Skeletal muscle satellite cell (primary cell): ENCODE measurements at regions not wholly inside any gene's neighbourhood (a gene's known extent, or its start where the extent isn't known, plus 50 kb on each side); places are given as distances from the start of the nearest gene placed in this dataset.
"Not testable (repeated sequence)": the region's sequence is repeated elsewhere in the genome, so short reads cannot be mapped to it uniquely, and the experiment has no call there.

Source experiments
- H3K27me3 ChIP-seq: 2 replicates; pipeline ENCODE4 v1.7.0; 2013; ENCODE audit warnings: low read length; ENCODE audit not compliant: control insufficient read depth, insufficient read depth
- H3K36me3 ChIP-seq: 2 replicates; pipeline ENCODE4 v1.7.0; 2013; ENCODE audit warnings: mild to moderate bottlenecking, control low read depth, low read length; ENCODE audit not compliant: insufficient read depth
- H3K4me1 ChIP-seq: 2 replicates; pipeline ENCODE4 v1.7.0; 2013; ENCODE audit warnings: low read length; ENCODE audit not compliant: control insufficient read depth, insufficient read depth
- H3K4me2 ChIP-seq: 2 replicates; pipeline ENCODE4 v1.7.0; 2013; ENCODE audit warnings: mild to moderate bottlenecking, low read length
- H3K4me3 ChIP-seq: 2 replicates; pipeline ENCODE4 v1.7.0; 2013; ENCODE audit warnings: low read length
- H3K9ac ChIP-seq: 2 replicates; pipeline ENCODE4 v1.7.0; 2013; ENCODE audit warnings: mild to moderate bottlenecking, low read depth, low read length, moderate library complexity
- H3K9me3 ChIP-seq: replicated peaks from 2 replicates; pipeline ENCODE4 v1.7.0; 2013; ENCODE audit warnings: mild to moderate bottlenecking, control low read depth, low read length

DNA sequence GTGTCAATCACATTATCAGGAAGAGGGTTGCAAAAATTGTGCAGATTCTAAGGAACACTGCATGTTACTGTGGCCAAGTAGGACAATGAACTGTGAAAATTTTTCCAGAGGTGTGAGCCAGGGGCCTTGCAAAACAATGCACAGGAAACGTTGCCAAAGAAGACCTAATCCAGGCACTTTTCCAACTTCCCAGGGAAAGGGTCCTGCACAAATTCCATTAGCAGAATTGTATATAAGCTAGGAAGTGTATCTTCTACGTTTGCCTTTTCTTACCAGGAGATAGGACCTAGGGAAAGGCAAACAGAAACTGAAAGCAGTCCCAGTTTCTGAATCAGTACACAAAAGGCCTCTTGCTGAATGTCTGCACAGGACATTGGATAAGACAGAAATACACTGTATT is 1888.3 kb upstream of the CELF4 start:
- Histone ChIP-seq H3K9me3 (no peaks in the 10 kb centered on the region), H3K9ac (peak overlapping the region; percentile 34), H3K36me3 (no peaks in the 10 kb centered on the region), H3K27me3 (no peaks in the 10 kb centered on the region), H3K4me3 (peak overlapping the region; percentile 48), H3K4me2 (peak overlapping the region; percentile 74), H3K4me1 (peaks cover 29% of the 10 kb centered on the region)

DNA sequence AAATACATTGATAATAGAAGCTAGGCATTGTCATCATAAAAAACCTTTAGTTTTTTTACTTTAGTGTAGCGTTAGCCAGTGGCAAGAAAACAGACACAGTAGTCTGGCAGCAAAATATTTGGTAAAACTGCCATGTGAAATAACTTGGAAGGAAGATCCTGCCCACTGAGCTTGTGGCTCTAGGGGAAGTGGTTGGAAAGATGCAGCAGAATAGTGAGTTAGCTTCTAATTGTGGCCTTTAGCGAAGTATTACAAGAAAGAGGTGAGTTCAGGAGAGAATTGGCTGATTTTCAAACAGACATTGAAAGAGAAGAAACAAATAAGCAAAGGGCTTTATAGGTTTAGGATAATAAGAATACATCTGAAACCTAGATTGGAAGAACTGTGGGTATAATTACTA is 1887.8 kb upstream of the CELF4 start:
- H3K9me3 ChIP-seq, result no peaks in the 10 kb centered on the region
- no peaks in the 10 kb centered on the region for H3K36me3 ChIP-seq
- no peaks in the 10 kb centered on the region for H3K27me3 ChIP-seq
- H3K9ac ChIP-seq, result no peak overlapping the region
- no peak overlapping the region for H3K4me2 ChIP-seq
- no peak overlapping the region for H3K4me3 ChIP-seq
- H3K4me1 ChIP-seq, result peaks cover 31% of the 10 kb centered on the region

DNA sequence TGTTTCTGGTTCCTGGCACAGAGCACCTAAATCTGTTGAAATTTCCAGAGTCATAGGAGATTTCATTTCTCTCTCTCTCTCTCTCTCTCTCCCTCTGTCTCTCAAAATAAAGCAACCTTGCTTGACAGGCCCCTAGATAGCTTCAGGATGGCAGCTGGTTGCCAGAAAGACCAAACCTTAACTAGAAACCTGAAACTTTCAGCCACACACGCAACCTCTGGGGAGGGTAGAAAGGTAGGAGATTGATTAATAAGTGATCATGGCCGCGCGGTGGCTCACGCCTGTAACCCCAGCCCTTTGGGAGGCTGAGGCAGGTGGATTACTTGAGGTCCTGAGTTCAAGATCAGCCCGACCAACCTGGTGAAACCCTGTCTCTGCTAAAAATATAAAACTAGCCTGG is 1885.4 kb upstream of the CELF4 start:
- Histone ChIP-seq H3K9ac (no peak overlapping the region), H3K9me3 (no peaks in the 10 kb centered on the region), H3K4me1 (peaks cover 31% of the 10 kb centered on the region), H3K36me3 (no peaks in the 10 kb centered on the region), H3K4me3 (no peak overlapping the region), H3K27me3 (no peaks in the 10 kb centered on the region), H3K4me2 (no peak overlapping the region)

DNA sequence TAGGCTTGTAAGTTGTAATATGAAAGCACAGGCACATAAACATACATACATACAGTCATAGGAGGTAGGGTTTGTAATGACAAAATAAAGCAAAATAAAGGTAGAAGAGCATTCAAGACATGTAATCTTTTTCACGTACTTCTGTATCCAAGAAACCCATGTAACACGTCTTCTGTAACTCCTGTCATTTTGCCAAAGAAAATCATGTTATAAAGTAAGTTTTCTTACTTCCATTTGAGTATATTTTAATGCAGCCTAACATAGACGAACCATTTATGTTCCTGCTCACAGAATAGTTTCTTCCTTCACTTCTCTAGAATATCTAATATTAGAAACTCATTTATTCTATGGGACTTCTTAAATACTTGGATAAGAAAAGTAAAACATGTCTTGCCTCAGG is 1884.0 kb upstream of the CELF4 start:
- peaks cover 20% of the 10 kb centered on the region for H3K4me1 ChIP-seq
- H3K9me3 ChIP-seq, result no peaks in the 10 kb centered on the region
- H3K4me3 ChIP-seq, result no peak overlapping the region
- H3K9ac ChIP-seq, result no peak overlapping the region
- no peaks in the 10 kb centered on the region for H3K36me3 ChIP-seq
- no peaks in the 10 kb centered on the region for H3K27me3 ChIP-seq
- no peak overlapping the region for H3K4me2 ChIP-seq

DNA sequence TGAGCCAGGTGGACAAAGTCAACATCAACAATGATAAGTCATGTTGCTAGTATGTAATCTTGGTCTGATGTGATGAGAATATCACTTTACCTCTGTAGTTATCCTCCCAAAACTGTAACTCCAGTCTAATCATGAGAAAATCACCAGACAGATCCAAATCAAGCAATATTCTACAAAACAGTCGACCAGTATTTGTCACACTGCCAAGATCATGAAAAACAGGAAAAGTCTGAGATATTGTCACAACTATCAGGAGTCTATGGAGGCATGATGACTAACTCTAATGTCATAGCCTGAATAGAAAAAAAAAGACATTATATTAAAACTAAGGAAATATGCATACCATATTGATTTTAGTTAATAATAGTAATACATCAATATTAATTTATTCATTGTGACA is 1883.3 kb upstream of the CELF4 start:
- Histone ChIP-seq H3K9me3 (no peaks in the 10 kb centered on the region), H3K36me3 (no peaks in the 10 kb centered on the region), H3K9ac (no peak overlapping the region), H3K4me2 (peak overlapping the region; percentile 1), H3K4me1 (peaks cover 14% of the 10 kb centered on the region), H3K27me3 (no peaks in the 10 kb centered on the region), H3K4me3 (no peak overlapping the region)

DNA sequence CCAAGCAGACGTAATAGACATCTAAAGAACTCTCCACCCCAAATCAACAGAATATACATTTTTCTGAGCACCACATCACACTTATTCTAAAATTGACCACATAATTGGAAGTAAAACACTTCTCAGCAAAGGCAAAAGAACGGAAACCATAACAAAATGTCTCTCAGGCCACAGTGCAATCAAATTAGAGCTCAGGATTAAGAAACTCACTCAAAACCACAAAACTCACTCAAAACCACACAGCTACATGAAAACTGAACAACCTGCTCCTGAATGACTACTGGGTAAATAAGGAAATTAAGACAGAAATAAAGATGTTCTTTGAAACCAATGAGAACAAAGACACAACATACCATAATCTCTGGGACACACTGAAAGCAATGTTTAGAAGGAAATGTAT is 1879.4 kb upstream of the CELF4 start:
- H3K9me3 ChIP-seq, H3K4me1 ChIP-seq, H3K4me2 ChIP-seq, H3K27me3 ChIP-seq, H3K36me3 ChIP-seq, H3K9ac ChIP-seq, H3K4me3 ChIP-seq: not testable (repeated sequence)

DNA sequence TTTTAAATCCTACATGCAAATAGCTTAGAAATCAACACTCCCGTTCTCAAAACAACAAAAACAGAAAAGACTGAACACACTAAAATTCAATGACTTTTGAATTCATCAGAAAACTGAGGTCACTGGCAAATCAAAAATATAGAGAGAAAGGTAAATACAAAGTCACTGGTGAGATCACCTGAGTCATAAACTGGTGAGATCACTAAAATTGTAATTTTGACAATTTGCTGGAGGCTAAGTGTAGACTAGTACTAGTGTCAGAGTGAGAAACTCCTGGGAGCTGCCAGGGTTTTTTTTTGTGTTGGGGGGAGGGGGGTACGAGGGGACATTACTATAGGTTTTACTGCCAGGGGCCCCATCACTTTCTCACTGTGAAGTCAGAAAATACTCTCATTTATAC is 1876.0 kb upstream of the CELF4 start:
- H3K4me1 ChIP-seq, result no peaks in the 10 kb centered on the region
- H3K9ac ChIP-seq, result no peak overlapping the region
- no peak overlapping the region for H3K4me3 ChIP-seq
- no peaks in the 10 kb centered on the region for H3K27me3 ChIP-seq
- H3K4me2 ChIP-seq, result no peak overlapping the region
- H3K36me3 ChIP-seq, result no peaks in the 10 kb centered on the region
- no peaks in the 10 kb centered on the region for H3K9me3 ChIP-seq

DNA sequence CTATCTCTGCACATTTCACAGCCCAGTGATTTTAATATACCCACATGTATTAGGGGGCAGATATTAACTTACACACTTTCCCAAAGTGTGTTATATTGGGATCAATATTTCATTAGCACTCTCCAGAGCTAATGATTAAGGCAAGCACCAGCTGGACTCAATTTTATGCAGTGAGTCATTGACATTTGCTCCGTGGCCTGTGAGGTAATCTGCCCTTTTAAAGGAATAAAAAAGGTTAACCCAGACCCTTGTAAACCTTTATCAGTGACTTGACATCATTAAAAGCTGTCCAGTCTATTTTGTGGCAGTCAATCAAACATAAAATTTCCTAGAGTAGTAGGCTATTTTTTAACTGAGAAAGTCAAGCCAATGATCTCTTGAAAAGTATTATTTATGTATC is 1870.4 kb upstream of the CELF4 start:
- H3K27me3 ChIP-seq, result no peaks in the 10 kb centered on the region
- H3K9ac ChIP-seq, result no peak overlapping the region
- no peaks in the 10 kb centered on the region for H3K36me3 ChIP-seq
- no peak overlapping the region for H3K4me3 ChIP-seq
- H3K4me1 ChIP-seq, result peaks cover 13% of the 10 kb centered on the region
- H3K9me3 ChIP-seq, result no peaks in the 10 kb centered on the region
- H3K4me2 ChIP-seq, result no peak overlapping the region

DNA sequence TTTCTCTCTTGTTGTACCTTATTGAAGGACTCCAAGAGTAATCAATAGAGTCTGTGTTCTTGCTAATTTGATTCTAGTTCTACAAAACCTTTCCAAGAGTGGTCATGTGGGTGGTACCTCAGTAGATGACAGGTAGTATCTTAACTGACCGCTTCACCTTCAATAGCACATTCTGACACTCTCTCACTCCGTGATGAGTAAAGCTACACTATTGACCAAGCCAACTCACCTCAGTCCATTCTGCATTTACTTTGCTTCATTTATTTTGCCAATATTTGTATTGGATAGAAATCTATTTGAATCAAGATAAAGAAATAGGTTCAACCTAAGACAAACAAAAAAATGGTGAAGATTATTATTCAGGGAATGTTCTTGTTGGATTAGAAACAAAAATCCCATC is 1869.6 kb upstream of the CELF4 start:
- no peak overlapping the region for H3K9ac ChIP-seq
- no peaks in the 10 kb centered on the region for H3K36me3 ChIP-seq
- H3K4me3 ChIP-seq, result no peak overlapping the region
- H3K4me2 ChIP-seq, result no peak overlapping the region
- no peaks in the 10 kb centered on the region for H3K9me3 ChIP-seq
- H3K27me3 ChIP-seq, result no peaks in the 10 kb centered on the region
- H3K4me1 ChIP-seq, result peaks cover 13% of the 10 kb centered on the region

DNA sequence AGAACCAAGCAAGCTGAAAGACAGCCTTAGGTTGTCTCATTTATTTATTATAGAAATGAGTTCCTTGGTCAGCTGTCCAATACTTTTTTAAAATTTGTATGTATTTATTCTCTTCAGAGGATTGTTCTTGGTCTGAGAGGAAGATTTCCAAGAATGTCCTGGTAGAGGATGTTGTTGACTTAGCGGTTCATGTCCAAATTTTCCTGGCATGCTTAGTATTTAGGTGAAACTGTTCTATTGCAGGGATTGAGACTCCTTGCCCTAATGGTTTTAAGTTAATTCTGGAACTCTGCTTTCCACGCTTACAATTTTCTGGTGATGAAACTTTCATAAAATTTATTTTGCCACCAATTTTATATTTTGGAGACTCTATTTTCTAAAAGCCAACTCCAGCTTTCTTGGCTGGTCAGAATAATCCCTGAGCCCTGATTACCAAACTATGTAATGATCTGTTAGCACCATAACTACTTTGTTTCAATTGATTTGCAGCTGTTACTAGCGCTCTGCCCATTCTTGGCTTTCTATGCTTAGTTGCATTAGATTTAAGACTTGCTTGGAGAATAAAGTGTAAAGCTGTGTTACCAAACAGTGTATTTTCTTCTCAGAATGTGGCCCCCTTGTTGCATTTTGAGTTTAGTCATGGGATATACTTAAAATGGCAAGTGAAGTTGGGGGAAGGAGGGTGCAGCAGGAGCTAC is 1868.8 kb upstream of the CELF4 start:
- H3K4me3 ChIP-seq, result no peak overlapping the region
- H3K4me1 ChIP-seq, result peaks cover 13% of the 10 kb centered on the region
- H3K4me2 ChIP-seq, result no peak overlapping the region
- no peak overlapping the region for H3K9ac ChIP-seq
- H3K36me3 ChIP-seq, result no peaks in the 10 kb centered on the region
- no peaks in the 10 kb centered on the region for H3K27me3 ChIP-seq
- no peaks in the 10 kb centered on the region for H3K9me3 ChIP-seq

DNA sequence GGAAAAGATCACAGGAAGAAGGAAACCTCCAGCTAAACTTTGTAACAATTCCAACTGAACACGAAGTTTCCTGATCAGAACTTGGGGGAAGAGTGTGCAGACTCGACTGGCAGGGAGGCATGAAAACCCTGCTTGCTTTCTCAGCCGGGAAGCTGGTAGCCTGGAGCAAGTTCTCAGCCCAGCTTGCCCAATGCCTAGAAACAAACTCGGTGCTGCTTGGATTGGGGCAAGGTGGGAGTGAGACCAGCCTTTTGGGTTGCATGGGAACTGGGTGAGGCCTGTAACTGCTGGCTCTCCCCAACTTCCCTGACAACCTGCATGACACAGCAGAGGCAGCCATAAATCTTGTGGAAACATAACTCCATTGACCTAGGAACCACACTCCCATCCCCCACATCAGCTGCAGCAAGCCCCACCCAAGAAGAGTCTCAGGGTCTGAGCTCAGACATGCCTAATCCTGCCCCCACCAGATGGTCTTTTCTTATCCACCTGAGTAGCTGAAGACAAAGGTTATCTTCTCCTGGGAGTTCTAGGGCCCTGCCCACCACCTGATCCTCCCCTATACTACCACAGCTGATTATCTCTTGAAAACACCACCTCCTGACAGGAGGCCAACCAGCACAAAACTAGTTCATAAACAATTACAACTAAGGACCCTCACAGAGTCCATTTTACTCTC is 1859.7 kb upstream of the CELF4 start:
- Histone ChIP-seq H3K36me3 (no peaks in the 10 kb centered on the region), H3K27me3 (no peaks in the 10 kb centered on the region), H3K4me1 (no peaks in the 10 kb centered on the region), H3K9ac (no peak overlapping the region), H3K9me3 (no peaks in the 10 kb centered on the region), H3K4me2 (no peak overlapping the region), H3K4me3 (no peak overlapping the region)

DNA sequence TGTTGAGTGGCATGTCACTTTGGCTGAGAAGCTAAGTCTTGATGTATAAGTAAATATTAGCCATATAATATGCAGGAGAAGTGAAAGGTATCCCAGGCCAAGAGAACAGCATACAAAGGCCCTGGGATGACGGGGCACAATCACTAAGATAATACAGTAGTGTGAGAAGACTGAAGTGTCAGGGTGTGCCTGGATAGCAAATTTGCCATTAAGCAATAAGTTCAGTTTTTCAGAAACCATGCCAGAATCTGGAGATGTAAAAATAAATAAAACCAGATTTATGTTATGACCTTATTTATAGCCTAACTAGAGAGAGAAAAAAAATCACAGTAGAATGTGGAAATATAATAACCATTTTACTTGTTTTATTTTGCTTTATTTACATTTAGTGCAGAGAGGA is 1858.7 kb upstream of the CELF4 start:
- H3K9ac ChIP-seq, result no peak overlapping the region
- no peak overlapping the region for H3K4me2 ChIP-seq
- no peaks in the 10 kb centered on the region for H3K36me3 ChIP-seq
- no peak overlapping the region for H3K4me3 ChIP-seq
- H3K9me3 ChIP-seq, result no peaks in the 10 kb centered on the region
- H3K4me1 ChIP-seq, result no peaks in the 10 kb centered on the region
- no peaks in the 10 kb centered on the region for H3K27me3 ChIP-seq
